CMK (cell line): ENCODE measurements at regions not wholly inside any gene's neighbourhood (a gene's known extent, or its start where the extent isn't known, plus 50 kb on each side); places are given as distances from the start of the nearest gene placed in this dataset.

ENCODE experiments used
- DNase-seq: peaks from one replicate; pipeline ENCODE4 v3.0.0-alpha.2; 2010; ENCODE audit warnings: low read depth

GRCh38 chr11:70725739-70726138, 327.4 kb downstream of the CTTN start:
- no peak for DNase-seq

GRCh38 chr11:70727021-70727420, 328.7 kb downstream of the CTTN start:
- DNase-seq = no peak

- no peak for DNase-seq
Observed at GRCh38 chr11:70727899-70728620, 329.7 kb downstream of the CTTN start.

GRCh38 chr11:70729949-70730348, 331.6 kb downstream of the CTTN start:
- DNase-seq = no peak

GRCh38 chr11:70730411-70730810, 332.1 kb downstream of the CTTN start:
- DNase-seq = no peak

GRCh38 chr11:70731271-70732022, 333.1 kb downstream of the CTTN start:
- no peak for DNase-seq

- DNase-seq = no peak
Observed at GRCh38 chr11:70732023-70732880, 333.9 kb downstream of the CTTN start.

GRCh38 chr11:70732881-70733196, 334.5 kb downstream of the CTTN start:
- no peak for DNase-seq

GRCh38 chr11:70733327-70734325, 335.3 kb downstream of the CTTN start:
- DNase-seq = no peak

- DNase-seq = no peak
Observed at GRCh38 chr11:70734379-70734778, 336.1 kb downstream of the CTTN start.

GRCh38 chr11:70734911-70735310, 336.6 kb downstream of the CTTN start:
- no peak for DNase-seq

- DNase-seq = no peak
Observed at GRCh38 chr11:70735976-70736375, 337.6 kb downstream of the CTTN start.

- DNase-seq = no peak
Observed at GRCh38 chr11:70736461-70736860, 338.1 kb downstream of the CTTN start.

- no peak for DNase-seq
Observed at GRCh38 chr11:70736937-70737640, 338.8 kb downstream of the CTTN start.

GRCh38 chr11:70737816-70738630, 339.7 kb downstream of the CTTN start:
- DNase-seq = no peak

GRCh38 chr11:70738661-70739060, 340.3 kb downstream of the CTTN start:
- no peak for DNase-seq

GRCh38 chr11:70739091-70739490, 340.8 kb downstream of the CTTN start:
- DNase-seq = no peak

GRCh38 chr11:70739811-70740487, 341.6 kb downstream of the CTTN start:
- no peak for DNase-seq

- no peak for DNase-seq
Observed at GRCh38 chr11:70740488-70740851, 342.1 kb downstream of the CTTN start.

GRCh38 chr11:70741085-70741484, 342.8 kb downstream of the CTTN start:
- no peak for DNase-seq
